IMR-90 (cell line): ENCODE measurements at regions not wholly inside any gene's neighbourhood (a gene's known extent, or its start where the extent isn't known, plus 50 kb on each side); places are given as distances from the start of the nearest gene placed in this dataset.

Source experiments
- ATAC-seq: fragments of 200-7000 bp; cut with Tn5 transposase; 2 replicates; pipeline ENCODE4 v1.9.1; 2020; ENCODE audit warnings: low read depth, mild to moderate bottlenecking, moderate library complexity
- BruUV-seq: library from RNA; stranded (reverse); fragments of 400-500 nt; replicated peaks from 2 replicates; lab custom pipeline; 2021; lab: Mats Ljungman, UMichigan
- CTCF ChIA-PET: fragments of 300-600 bp; formaldehyde crosslinking; extraction: SDS; loops from one replicate; lab custom pipeline; 2021; ENCODE audit warnings: antibody characterized with exemption; lab: Yijun Ruan, JAX
- POLR2A ChIA-PET: fragments of 300-600 bp; sonication (Branson Sonifier 250); formaldehyde crosslinking; loops from one replicate; lab custom pipeline; 2022; ENCODE audit warnings: antibody characterized with exemption; ENCODE audit not compliant: unreplicated experiment; lab: Charles Lee
- DNase-seq: peaks from one replicate; pipeline ENCODE4 v3.0.0; 2013
- H2AFZ ChIP-seq: replicated peaks from 2 replicates; pipeline ENCODE3; 2013; ENCODE audit warnings: low read length, mild to moderate bottlenecking; ENCODE audit not compliant: poor library complexity
- H2AK5ac ChIP-seq: 2 replicates; pipeline ENCODE4 v1.6.1; 2013; ENCODE audit warnings: low read depth, low read length, inconsistent platforms
- H2AK9ac ChIP-seq: replicated peaks from 2 replicates; pipeline ENCODE3; 2013; ENCODE audit warnings: mild to moderate bottlenecking, low read depth, low read length, moderate library complexity; ENCODE audit not compliant: poor library complexity
- H2BK120ac ChIP-seq: 2 replicates; pipeline ENCODE4 v1.6.1; 2013; ENCODE audit warnings: low read depth, low read length, inconsistent platforms
- H2BK15ac ChIP-seq: 3 replicates; pipeline ENCODE4 v1.6.1; 2013; ENCODE audit warnings: low read depth, low read length, inconsistent platforms
- H2BK20ac ChIP-seq: 2 replicates; pipeline ENCODE4 v1.6.1; 2013; ENCODE audit warnings: low read depth, mild to moderate bottlenecking, inconsistent platforms, low read length, moderate library complexity
- H2BK5ac ChIP-seq: 2 replicates; pipeline ENCODE4 v1.6.1; 2013; ENCODE audit warnings: mild to moderate bottlenecking, low read depth, low read length, inconsistent platforms; ENCODE audit not compliant: poor library complexity, severe bottlenecking
- H3K14ac ChIP-seq: replicated peaks from 2 replicates; pipeline ENCODE4 v1.6.1; 2013; ENCODE audit warnings: low read depth, low read length, inconsistent platforms
- H3K18ac ChIP-seq: 2 replicates; pipeline ENCODE4 v1.6.1; 2013; ENCODE audit warnings: low read depth, low read length, control low read depth
- H3K23ac ChIP-seq: 2 replicates; pipeline ENCODE4 v1.6.1; 2013; ENCODE audit warnings: low read depth, low read length, inconsistent platforms
- H3K27ac ChIP-seq: 2 replicates; pipeline ENCODE4 v1.5.1; 2013; ENCODE audit warnings: mild to moderate bottlenecking, control low read depth, low read length; ENCODE audit not compliant: insufficient read depth
- H3K27me3 ChIP-seq: 2 replicates; pipeline ENCODE4 v1.6.1; 2013; ENCODE audit warnings: low read length; ENCODE audit not compliant: control insufficient read depth, insufficient read depth
- H3K36me3 ChIP-seq: 2 replicates; pipeline ENCODE4 v1.6.1; 2013; ENCODE audit warnings: low read length, mixed read lengths; ENCODE audit not compliant: control insufficient read depth, insufficient read depth
- H3K4ac ChIP-seq: 2 replicates; pipeline ENCODE4 v1.6.1; 2013; ENCODE audit warnings: low read depth, low read length, inconsistent platforms
- H3K4me1 ChIP-seq: 2 replicates; pipeline ENCODE4 v1.6.1; 2013; ENCODE audit warnings: low read length, mixed read lengths; ENCODE audit not compliant: control insufficient read depth, insufficient read depth
- H3K4me2 ChIP-seq: 2 replicates; pipeline ENCODE4 v1.6.1; 2013; ENCODE audit warnings: low read depth, mild to moderate bottlenecking, control low read depth, low read length, moderate library complexity
- H3K4me3 ChIP-seq: 2 replicates; pipeline ENCODE4 v1.5.1; 2013; ENCODE audit warnings: low read depth, mild to moderate bottlenecking, control low read depth, low read length, moderate library complexity; ENCODE audit not compliant: insufficient read depth
- H3K56ac ChIP-seq: 2 replicates; pipeline ENCODE4 v1.6.1; 2013; ENCODE audit warnings: low read length, inconsistent platforms; ENCODE audit not compliant: insufficient read depth; ENCODE audit errors: extremely low read depth
- H3K79me1 ChIP-seq, 2 experiments: 2 replicates each; pipeline ENCODE4 v1.6.1; 2013; ENCODE audit warnings: low read length in 2 of 2, inconsistent platforms in 1 of 2, low read depth in 1 of 2
- H3K9ac ChIP-seq: 2 replicates; pipeline ENCODE4 v1.6.1; 2013; ENCODE audit warnings: low read depth, low read length, control low read depth
- H3K9me1 ChIP-seq: 2 replicates; pipeline ENCODE4 v1.6.1; 2013; ENCODE audit warnings: low read length, inconsistent platforms; ENCODE audit not compliant: insufficient read depth
- H3K9me3 ChIP-seq: 2 replicates; pipeline ENCODE4 v1.6.1; 2013; ENCODE audit warnings: low read length; ENCODE audit not compliant: control insufficient read depth, insufficient read depth
- H4K20me1 ChIP-seq: 2 replicates; pipeline ENCODE4 v1.6.1; 2013; ENCODE audit warnings: low read length, inconsistent platforms; ENCODE audit not compliant: insufficient read depth
- H4K5ac ChIP-seq: 2 replicates; pipeline ENCODE4 v1.6.1; 2013; ENCODE audit warnings: mild to moderate bottlenecking, low read depth, low read length, control low read depth
- H4K8ac ChIP-seq, 2 experiments: 2 replicates each; pipeline ENCODE4 v1.6.1; 2013; ENCODE audit warnings: low read depth in 2 of 2, low read length in 2 of 2, control low read depth in 1 of 2, inconsistent platforms in 1 of 2
- H4K91ac ChIP-seq: 2 replicates; pipeline ENCODE4 v1.6.1; 2013; ENCODE audit warnings: low read depth, low read length, inconsistent platforms; ENCODE audit not compliant: insufficient read depth
- BHLHE40 ChIP-seq: fragments of 150-350 bp; IDR thresholded peaks from 2 replicates; pipeline ENCODE4 v1.6.1; 2016; ENCODE audit warnings: mild to moderate bottlenecking, low read depth, low read length
- CEBPB ChIP-seq: IDR thresholded peaks from 2 replicates; pipeline ENCODE4 v1.6.1; 2012; ENCODE audit warnings: low read depth, low read length, improper control_type of control experiment
- CHD1 ChIP-seq: IDR thresholded peaks from 2 replicates; pipeline ENCODE4 v1.6.1; 2012; ENCODE audit warnings: low read depth, low read length, improper control_type of control experiment
- ELK1 ChIP-seq: fragments of 150-350 bp; IDR thresholded peaks from 2 replicates; pipeline ENCODE4 v1.6.1; 2016; ENCODE audit warnings: low read depth, mild to moderate bottlenecking, low read length, moderate library complexity, borderline replicate concordance
- FOS ChIP-seq: fragments of 150-350 bp; IDR thresholded peaks from 2 replicates; pipeline ENCODE4 v1.6.1; 2016; ENCODE audit warnings: low read depth, low read length
- MAFK ChIP-seq: IDR thresholded peaks from 2 replicates; pipeline ENCODE4 v1.6.1; 2012; ENCODE audit warnings: low read depth, low read length, improper control_type of control experiment
- MXI1 ChIP-seq: IDR thresholded peaks from 2 replicates; pipeline ENCODE4 v1.6.1; 2012; ENCODE audit warnings: low read depth, mild to moderate bottlenecking, low read length, moderate library complexity, borderline replicate concordance
- NFE2L2 ChIP-seq: fragments of 150-350 bp; IDR thresholded peaks from 2 replicates; pipeline ENCODE4 v1.6.1; 2016; ENCODE audit warnings: low read depth, mild to moderate bottlenecking, low read length
- RAD21 ChIP-seq: IDR thresholded peaks from 2 replicates; pipeline ENCODE4 v1.6.1; 2012; ENCODE audit warnings: low read length, improper control_type of control experiment
- RCOR1 ChIP-seq: IDR thresholded peaks from 2 replicates; pipeline ENCODE4 v1.6.1; 2012; ENCODE audit warnings: mild to moderate bottlenecking, low read length, improper control_type of control experiment; ENCODE audit not compliant: insufficient replicate concordance
- RFX5 ChIP-seq: IDR thresholded peaks from 2 replicates; pipeline ENCODE4 v1.8.0; 2012; ENCODE audit warnings: low read depth, mild to moderate bottlenecking, low read length, moderate library complexity
- SMC3 ChIP-seq: fragments of 150-350 bp; IDR thresholded peaks from 2 replicates; pipeline ENCODE4 v1.6.1; 2016; ENCODE audit warnings: low read depth, mild to moderate bottlenecking, antibody characterized with exemption, low read length, moderate library complexity
- whole genome bisulfite sequencing, 2 experiments: methylation state at CpG; one replicate each; pipeline versions ENCODE4 v1.1.5 to v1.1.7; 2013; ENCODE audit warnings: missing lambda C conversion rate in 2 of 2; ENCODE audit not compliant: insufficient read length in 1 of 2; ENCODE audit errors: extremely low coverage in 2 of 2; 5-methylcytosine and 5-hydroxymethylcytosine counted together
- dilution Hi-C: fragments of 300-500 bp; cut with HindIII; formaldehyde crosslinking; loops from one replicate; pipeline ENCODE4 v1.14.3; 2018; ENCODE audit warnings: low sequenced_read_pairs; ENCODE audit not compliant: unreplicated experiment
- in situ Hi-C: fragments of 300-500 bp; cut with MboI; formaldehyde crosslinking; loops from 3 replicates; pipeline ENCODE4 v1.14.3; 2019; ENCODE audit warnings: low sequenced_read_pairs, inconsistent platforms, mixed read lengths
- intact Hi-C: fragments of 100-400 bp; cut with micrococcal nuclease; formaldehyde crosslinking; loops from 2 replicates; pipeline ENCODE4 v1.10.0; 2022
- TF ChIP-seq, protein P1 (sequence below): fragments of 150-350 bp; IDR thresholded peaks from 2 replicates; pipeline ENCODE4 v1.6.1; 2017; ENCODE audit warnings: mild to moderate bottlenecking, antibody characterized with exemption, low read length, low read depth

DNA sequence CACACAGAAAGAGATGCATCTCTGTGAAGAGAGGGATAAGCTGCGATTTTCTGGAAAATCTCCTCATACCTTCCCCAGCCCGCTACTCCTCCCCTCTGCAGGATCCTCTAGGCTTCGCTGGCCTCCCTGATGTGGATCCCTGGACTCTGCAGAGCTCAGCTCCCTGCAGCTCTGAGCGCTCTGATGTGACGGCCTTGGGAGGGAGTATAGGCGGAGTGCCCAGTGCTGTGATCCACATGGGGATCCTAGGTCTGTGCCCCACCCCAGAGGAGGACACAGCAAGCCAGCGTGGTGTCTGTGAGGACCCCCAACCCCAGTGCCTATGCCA lies 111.0 kb downstream of the GYPC start:
- in situ Hi-C loops: no loop called here
- H2AK5ac ChIP-seq: no peak overlapping the region

More for the DNA sequence above, 111.0 kb downstream of the GYPC start:
- Histone ChIP-seq H2BK120ac (no peak overlapping the region), H3K23ac (no peak overlapping the region), H2AK9ac (no peak overlapping the region), H4K8ac (no peak overlapping the region), H3K56ac (no peak overlapping the region), H2BK20ac (no peak overlapping the region), H4K20me1 (no peaks in the 10 kb centered on the region), H3K27ac (no peak overlapping the region), H2AFZ (no peak overlapping the region), H2BK15ac (no peak overlapping the region), H3K79me1 (no peaks in the 10 kb centered on the region), H3K36me3 (no peaks in the 10 kb centered on the region), H3K4me2 (no peak overlapping the region), H3K9ac (no peak overlapping the region), H4K5ac (no peak overlapping the region), H3K14ac (no peak overlapping the region), H4K91ac (no peak overlapping the region), H3K4me1 (no peaks in the 10 kb centered on the region), H3K9me3 (no peaks in the 10 kb centered on the region), H3K4ac (no peak overlapping the region), H3K9me1 (no peaks in the 10 kb centered on the region), H2BK5ac (no peak overlapping the region), H3K27me3 (no peaks in the 10 kb centered on the region; the same call in 1 of the 2 replicates), H3K4me3 (no peak overlapping the region), H3K18ac (no peak overlapping the region)
- no TSS peak for BruUV-seq
- no peak for ATAC-seq
- ChIA-PET POLR2A (no interaction called here), CTCF (no interaction called here)
- no peak for DNase-seq
- dilution Hi-C loops (no loop called here), intact Hi-C loops (no loop called here)
- 13% methylated on average over 1 of the region's 7 CpGs; no CpG with 5 or more reads in 1 of the 2 experiments for WGBS, 2 experiments
- TF ChIP-seq MXI1 (no peak), RAD21 (no peak), SMC3 (no peak), RFX5 (no peak), CEBPB (no peak), FOS (no peak), MAFK (no peak), ELK1 (no peak), NFE2L2 (no peak), CHD1 (no peak), RCOR1 (no peak), BHLHE40 (no peak)
- TF ChIP-seq, protein P1, sequence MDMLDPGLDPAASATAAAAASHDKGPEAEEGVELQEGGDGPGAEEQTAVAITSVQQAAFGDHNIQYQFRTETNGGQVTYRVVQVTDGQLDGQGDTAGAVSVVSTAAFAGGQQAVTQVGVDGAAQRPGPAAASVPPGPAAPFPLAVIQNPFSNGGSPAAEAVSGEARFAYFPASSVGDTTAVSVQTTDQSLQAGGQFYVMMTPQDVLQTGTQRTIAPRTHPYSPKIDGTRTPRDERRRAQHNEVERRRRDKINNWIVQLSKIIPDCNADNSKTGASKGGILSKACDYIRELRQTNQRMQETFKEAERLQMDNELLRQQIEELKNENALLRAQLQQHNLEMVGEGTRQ: no peak
